GM12864 (cell line): ENCODE measurements at regions not wholly inside any gene's neighbourhood (a gene's known extent, or its start where the extent isn't known, plus 50 kb on each side); places are given as distances from the start of the nearest gene placed in this dataset.

ENCODE experiments used
- DNase-seq: peaks from one replicate; pipeline ENCODE4 v3.0.0-alpha.2; 2011; ENCODE audit warnings: low read depth
- H3K4me3 ChIP-seq: 2 replicates; pipeline ENCODE4 v1.5.1; 2011; ENCODE audit warnings: mild to moderate bottlenecking, low read depth, low read length, control low read depth
- TF ChIP-seq, protein P1 (sequence below): IDR thresholded peaks from 2 replicates; pipeline ENCODE4 v1.5.1; 2011; ENCODE audit warnings: low read depth, mild to moderate bottlenecking, moderate library complexity, low read length, control low read depth, inconsistent platforms; ENCODE audit errors: missing control alignments

DNA sequence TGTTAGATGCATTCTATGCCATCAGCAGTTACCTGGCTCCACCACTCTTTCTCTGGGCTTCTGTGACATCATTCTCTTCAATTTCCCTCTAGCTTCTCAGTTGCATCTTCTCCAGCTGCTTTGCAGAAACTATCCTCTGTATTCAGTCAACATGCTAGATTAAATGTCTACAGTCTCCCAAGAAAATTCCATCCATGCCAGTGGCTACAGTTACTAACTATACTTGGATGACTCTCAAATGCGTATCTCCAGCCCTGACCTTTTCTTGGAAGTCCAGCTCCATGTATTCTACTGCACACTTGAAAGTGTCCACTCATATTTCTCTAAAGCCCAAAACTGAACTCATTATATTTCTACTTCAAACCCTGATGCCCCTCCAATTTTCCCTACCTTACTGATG lies 232.3 kb upstream of the TENM3 start:
- no peak overlapping the region for H3K4me3 ChIP-seq
- TF ChIP-seq, protein P1, sequence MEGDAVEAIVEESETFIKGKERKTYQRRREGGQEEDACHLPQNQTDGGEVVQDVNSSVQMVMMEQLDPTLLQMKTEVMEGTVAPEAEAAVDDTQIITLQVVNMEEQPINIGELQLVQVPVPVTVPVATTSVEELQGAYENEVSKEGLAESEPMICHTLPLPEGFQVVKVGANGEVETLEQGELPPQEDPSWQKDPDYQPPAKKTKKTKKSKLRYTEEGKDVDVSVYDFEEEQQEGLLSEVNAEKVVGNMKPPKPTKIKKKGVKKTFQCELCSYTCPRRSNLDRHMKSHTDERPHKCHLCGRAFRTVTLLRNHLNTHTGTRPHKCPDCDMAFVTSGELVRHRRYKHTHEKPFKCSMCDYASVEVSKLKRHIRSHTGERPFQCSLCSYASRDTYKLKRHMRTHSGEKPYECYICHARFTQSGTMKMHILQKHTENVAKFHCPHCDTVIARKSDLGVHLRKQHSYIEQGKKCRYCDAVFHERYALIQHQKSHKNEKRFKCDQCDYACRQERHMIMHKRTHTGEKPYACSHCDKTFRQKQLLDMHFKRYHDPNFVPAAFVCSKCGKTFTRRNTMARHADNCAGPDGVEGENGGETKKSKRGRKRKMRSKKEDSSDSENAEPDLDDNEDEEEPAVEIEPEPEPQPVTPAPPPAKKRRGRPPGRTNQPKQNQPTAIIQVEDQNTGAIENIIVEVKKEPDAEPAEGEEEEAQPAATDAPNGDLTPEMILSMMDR, result no peak
- no peak for DNase-seq

- no peak overlapping the region for H3K4me3 ChIP-seq
- DNase-seq, result no peak
- TF ChIP-seq, protein P1, result no peak
These were observed 229.0 kb upstream of the TENM3 start for GRCh38 chr4:182014164-182014563.

- TF ChIP-seq, protein P1, result no peak
- DNase-seq, result no peak
- H3K4me3 ChIP-seq, result no peak overlapping the region
These were observed 228.2 kb upstream of the TENM3 start for GRCh38 chr4:182015014-182015413.

GRCh38 chr4:182015893-182016292 lies 227.3 kb upstream of the TENM3 start:
- TF ChIP-seq, protein P1, result no peak
- DNase-seq, result peak; percentile 15
- no peak overlapping the region for H3K4me3 ChIP-seq

- TF ChIP-seq, protein P1, result no peak
- DNase-seq, result no peak
- H3K4me3 ChIP-seq, result no peak overlapping the region
These were observed 226.2 kb upstream of the TENM3 start for GRCh38 chr4:182017038-182017437.

DNA sequence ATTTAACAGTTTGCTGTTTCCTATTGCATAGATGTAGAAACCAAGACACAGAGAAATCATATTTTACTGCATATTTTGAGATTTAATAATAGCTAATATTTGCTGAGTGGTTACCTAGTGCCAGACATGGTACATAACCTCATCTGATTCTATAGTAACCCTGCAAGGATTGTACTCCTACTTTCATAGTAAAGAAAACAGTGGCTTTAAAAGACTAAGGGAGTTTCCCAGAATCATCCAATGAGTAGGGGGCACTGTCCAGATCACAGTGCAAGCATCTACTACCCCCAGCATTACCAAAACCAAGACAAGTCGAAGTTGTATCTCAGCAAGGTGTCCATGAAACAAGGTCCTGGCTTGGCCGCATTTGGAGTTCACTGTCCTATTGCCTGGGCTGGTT lies 224.5 kb upstream of the TENM3 start:
- TF ChIP-seq, protein P1, result no peak
- no peak for DNase-seq
- no peak overlapping the region for H3K4me3 ChIP-seq

DNA sequence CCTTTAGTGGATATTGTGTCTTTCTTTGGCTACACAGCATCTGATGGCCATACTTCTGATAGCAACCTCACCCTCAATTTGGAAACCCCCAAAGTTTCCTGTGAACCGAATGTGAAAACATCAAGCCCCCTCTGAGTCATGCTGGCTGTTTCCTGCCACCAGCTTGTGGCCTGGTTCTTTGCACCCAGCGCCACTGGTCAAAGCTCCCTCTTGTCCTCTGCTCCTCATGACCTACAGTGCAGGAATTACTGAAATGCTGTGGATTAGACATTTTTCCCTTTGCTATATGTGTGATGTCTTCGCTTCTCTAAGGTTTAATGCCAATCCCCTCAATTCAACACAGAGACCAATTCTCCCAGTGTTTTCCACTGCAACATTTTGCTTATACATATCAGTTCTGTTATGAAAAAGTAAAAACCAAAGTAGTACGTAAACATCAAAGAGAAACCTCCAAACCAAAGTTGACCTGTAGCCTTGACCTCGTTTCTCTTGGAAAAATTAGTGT lies 224.0 kb upstream of the TENM3 start:
- TF ChIP-seq, protein P1, result no peak
- peak; percentile 58 for DNase-seq
- no peak overlapping the region for H3K4me3 ChIP-seq
